ENCODE measurements at regions not wholly inside any gene's neighbourhood (a gene's known extent, or its start where the extent isn't known, plus 50 kb on each side); places are given as distances from the start of the nearest gene placed in this dataset.

GRCh38 chr13:53150568-53150967, 122.0 kb downstream of the OLFM4 start:
- H3K27ac Mint-ChIP-seq (ENCODE audit: low read depth, unreplicated experiment) = no peak overlapping the region
- intact Hi-C loops (cut with micrococcal nuclease) = loop anchor here (10.0 kb wide), 1 partner anchor 286 kb away; no protein-coding TSS in a partner anchor
- peak; percentile 55 for DNase-seq (ENCODE audit: unreplicated experiment)
- H3K4me1 Mint-ChIP-seq (ENCODE audit: insufficient read depth, unreplicated experiment) = peaks cover 12% of the 10 kb centered on the region
- H3K9me3 Mint-ChIP-seq (ENCODE audit: unreplicated experiment) = no peaks in the 10 kb centered on the region
- H3K36me3 Mint-ChIP-seq (ENCODE audit: insufficient read depth, unreplicated experiment) = no peaks in the 10 kb centered on the region
- POLR2A ChIA-PET = no interaction called here
- CTCF ChIA-PET = interaction anchor here (0.6 to 0.8 kb wide), 3 partner anchors 179 to 339 kb away, joined by 3 to 4 read pairs (median 3); no protein-coding TSS in a partner anchor
- BruUV-seq (replicated peaks) = no TSS peak
- no peak overlapping the region for H3K4me3 Mint-ChIP-seq (ENCODE audit: unreplicated experiment)
- peaks cover 27% of the 10 kb centered on the region for H3K27me3 Mint-ChIP-seq (ENCODE audit: insufficient read depth, unreplicated experiment)
- no peak for TF ChIP-seq CTCF (IDR thresholded peaks at IDR 0.05; ENCODE audit: unreplicated experiment)

GRCh38 chr13:53151336-53152056, 122.9 kb downstream of the OLFM4 start:
- peaks cover 29% of the 10 kb centered on the region for H3K27me3 Mint-ChIP-seq (ENCODE audit: insufficient read depth, unreplicated experiment)

GRCh38 chr13:53152057-53152421, 123.4 kb downstream of the OLFM4 start:
- intact Hi-C loops (cut with micrococcal nuclease) = loop anchor here (10.0 kb wide), 1 partner anchor 287 kb away; no protein-coding TSS in a partner anchor
- Mint-ChIP-seq H3K27me3 (ENCODE audit: insufficient read depth, unreplicated experiment) (peaks cover 29% of the 10 kb centered on the region), H3K4me1 (ENCODE audit: insufficient read depth, unreplicated experiment) (peaks cover 12% of the 10 kb centered on the region), H3K9me3 (ENCODE audit: unreplicated experiment) (no peaks in the 10 kb centered on the region), H3K36me3 (ENCODE audit: insufficient read depth, unreplicated experiment) (no peaks in the 10 kb centered on the region), H3K27ac (ENCODE audit: low read depth, unreplicated experiment) (no peak overlapping the region), H3K4me3 (ENCODE audit: unreplicated experiment) (no peak overlapping the region)
- no peak for DNase-seq (ENCODE audit: unreplicated experiment)
- POLR2A ChIA-PET = interaction anchor here (0.7 to 0.8 kb wide), 2 partner anchors 109 to 172 kb away, joined by 3 to 4 read pairs; no protein-coding TSS in a partner anchor
- no TSS peak for BruUV-seq (replicated peaks)
- TF ChIP-seq CTCF (IDR thresholded peaks at IDR 0.05; ENCODE audit: unreplicated experiment) = no peak
- CTCF ChIA-PET = interaction anchor here (0.8 to 1.6 kb wide), 7 partner anchors 11 to 343 kb away, joined by 3 to 6 read pairs (median 4); no protein-coding TSS in a partner anchor

More at GRCh38 chr13:53151336-53152056, 122.9 kb downstream of the OLFM4 start:
- Mint-ChIP-seq H3K4me1 (ENCODE audit: insufficient read depth, unreplicated experiment) (peaks cover 12% of the 10 kb centered on the region), H3K4me3 (ENCODE audit: unreplicated experiment) (no peak overlapping the region), H3K9me3 (ENCODE audit: unreplicated experiment) (no peaks in the 10 kb centered on the region), H3K36me3 (ENCODE audit: insufficient read depth, unreplicated experiment) (no peaks in the 10 kb centered on the region), H3K27ac (ENCODE audit: low read depth, unreplicated experiment) (no peak overlapping the region)
- DNase-seq (ENCODE audit: unreplicated experiment) = peak; percentile 78
- intact Hi-C loops (cut with micrococcal nuclease) = loop anchor here (1.0 to 10.0 kb wide), 2 partner anchors 183 to 287 kb away; no protein-coding TSS in a partner anchor
- POLR2A ChIA-PET = interaction anchor here (0.7 kb wide), 1 partner anchor 171 kb away, joined by 4 read pairs; no protein-coding TSS in a partner anchor
- BruUV-seq (replicated peaks) = no TSS peak
- peak; percentile 73 for TF ChIP-seq CTCF (IDR thresholded peaks at IDR 0.05; ENCODE audit: unreplicated experiment)
- CTCF ChIA-PET = interaction anchor here (0.6 to 1.6 kb wide), 7 partner anchors 10 to 342 kb away, joined by 3 to 6 read pairs (median 4); no protein-coding TSS in a partner anchor

GRCh38 chr13:53158201-53158600, 129.6 kb downstream of the OLFM4 start:
- CTCF ChIA-PET = no interaction called here
- DNase-seq (ENCODE audit: unreplicated experiment) = no peak

More at GRCh38 chr13:53158201-53158600, 129.6 kb downstream of the OLFM4 start:
- H3K9me3 Mint-ChIP-seq (ENCODE audit: unreplicated experiment) = peaks cover 8% of the 10 kb centered on the region
- no peaks in the 10 kb centered on the region for H3K4me1 Mint-ChIP-seq (ENCODE audit: insufficient read depth, unreplicated experiment)
- H3K4me3 Mint-ChIP-seq (ENCODE audit: unreplicated experiment) = no peak overlapping the region
- BruUV-seq (replicated peaks) = no TSS peak
- POLR2A ChIA-PET = interaction anchor here (0.5 kb wide), 1 partner anchor 33 kb away, joined by 3 read pairs; no protein-coding TSS in a partner anchor
- H3K36me3 Mint-ChIP-seq (ENCODE audit: insufficient read depth, unreplicated experiment) = no peaks in the 10 kb centered on the region
- intact Hi-C loops (cut with micrococcal nuclease) = loop anchor here (10.0 kb wide), 1 partner anchor 293 kb away; no protein-coding TSS in a partner anchor
- no peak for TF ChIP-seq CTCF (IDR thresholded peaks at IDR 0.05; ENCODE audit: unreplicated experiment)
- no peak overlapping the region for H3K27ac Mint-ChIP-seq (ENCODE audit: low read depth, unreplicated experiment)
- peaks cover 27% of the 10 kb centered on the region for H3K27me3 Mint-ChIP-seq (ENCODE audit: insufficient read depth, unreplicated experiment)

All from MCF 10A (cell line).